HCT116 (cell line): ENCODE measurements at regions not wholly inside any gene's neighbourhood (a gene's known extent, or its start where the extent isn't known, plus 50 kb on each side); places are given as distances from the start of the nearest gene placed in this dataset.

Experiments used
- CTCF ChIP-seq, 3 experiments: fragments of 200-600 bp in 1 of 3; sonication (generic) in 1 of 3; IDR thresholded peaks in 2 of 3; conservative IDR thresholded peaks in 1 of 3; 2 replicates each; pipeline ENCODE4 v1.5.1; 2012 to 2017; ENCODE audit warnings: low read depth in 2 of 3, low read length in 2 of 3, antibody characterized with exemption in 1 of 3, borderline replicate concordance in 1 of 3, control low read depth in 1 of 3, mild to moderate bottlenecking in 1 of 3, mixed read lengths in 1 of 3, mixed run types in 1 of 3, moderate library complexity in 1 of 3; ENCODE audit not compliant: insufficient read depth in 1 of 3
- EGR1 ChIP-seq: IDR thresholded peaks from 2 replicates; pipeline ENCODE4 v1.6.1; 2012; ENCODE audit warnings: low read depth
- EZH2 ChIP-seq: fragments of 200-600 bp; sonication (generic); IDR thresholded peaks from 2 replicates; pipeline ENCODE4 v1.6.1; 2017; ENCODE audit warnings: antibody characterized with exemption, mixed run types
- EZH2phosphoT487 ChIP-seq: fragments of 200-600 bp; IDR thresholded peaks from 2 replicates; pipeline ENCODE4 v1.6.1; 2018; ENCODE audit warnings: antibody characterized with exemption, borderline replicate concordance
- JUND ChIP-seq: IDR thresholded peaks from 2 replicates; pipeline ENCODE4 v1.6.1; 2012
- MAX ChIP-seq: IDR thresholded peaks from 2 replicates; pipeline ENCODE4 v1.6.1; 2012
- POLR2A ChIP-seq: IDR thresholded peaks from 2 replicates; pipeline ENCODE4 v1.7.0; 2011; ENCODE audit warnings: borderline replicate concordance; ENCODE audit not compliant: insufficient read depth, insufficient read length; ENCODE audit errors: extremely low read depth
- POLR2AphosphoS5 ChIP-seq: IDR thresholded peaks from 2 replicates; pipeline ENCODE4 v1.6.1; 2011; ENCODE audit warnings: mild to moderate bottlenecking, low read depth, low read length, moderate library complexity
- SIN3A ChIP-seq: IDR thresholded peaks from 2 replicates; pipeline ENCODE4 v1.6.1; 2012; ENCODE audit warnings: low read depth
- SRF ChIP-seq: IDR thresholded peaks from 2 replicates; pipeline ENCODE4 v1.6.1; 2012; ENCODE audit warnings: low read depth
- YY1 ChIP-seq: IDR thresholded peaks from 2 replicates; pipeline ENCODE4 v1.6.1; 2011; ENCODE audit warnings: low read length, low read depth, moderate library complexity, mild to moderate bottlenecking; ENCODE audit not compliant: insufficient replicate concordance; ENCODE audit errors: extremely low read depth
- TF ChIP-seq, protein P1 (sequence below): IDR thresholded peaks from 2 replicates; pipeline ENCODE4 v1.6.1; 2012

DNA sequence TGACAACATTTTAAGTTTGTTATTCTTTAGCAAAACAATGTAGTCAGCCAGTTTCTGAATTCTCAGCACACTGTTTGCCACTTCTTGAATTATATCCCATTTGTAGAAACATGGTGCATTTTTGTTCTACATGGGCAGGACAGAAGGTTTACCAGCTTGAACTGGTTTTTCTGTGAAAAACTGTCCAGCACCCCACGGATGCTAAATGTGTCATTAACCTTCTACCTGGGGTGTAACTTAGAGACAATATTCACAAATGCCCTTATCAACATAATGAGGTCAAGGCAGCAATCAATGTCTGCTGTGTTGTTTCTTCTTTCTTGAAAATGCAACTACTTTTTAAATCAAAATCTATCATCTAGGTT, 702.6 kb downstream of the CENPC start:
- TF ChIP-seq CTCF (IDR thresholded peaks at IDR 0.05 in 2 of 3, conservative IDR thresholded peaks at IDR 0.05 in 1 of 3; ENCODE audit: borderline replicate concordance in 1 of 3, insufficient read depth in 1 of 3, low read depth in 2 of 3, low read length in 2 of 3) (no peak), EZH2phosphoT487 (no peak), SIN3A (no peak), POLR2A (no peak), EZH2 (no peak), SRF (no peak), POLR2AphosphoS5 (no peak), JUND (no peak), EGR1 (no peak), YY1 (no peak), MAX (no peak)
- TF ChIP-seq, protein P1, sequence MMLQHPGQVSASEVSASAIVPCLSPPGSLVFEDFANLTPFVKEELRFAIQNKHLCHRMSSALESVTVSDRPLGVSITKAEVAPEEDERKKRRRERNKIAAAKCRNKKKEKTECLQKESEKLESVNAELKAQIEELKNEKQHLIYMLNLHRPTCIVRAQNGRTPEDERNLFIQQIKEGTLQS = no peak
